Osteocyte (in vitro differentiated cells): ENCODE measurements at regions not wholly inside any gene's neighbourhood (a gene's known extent, or its start where the extent isn't known, plus 50 kb on each side); places are given as distances from the start of the nearest gene placed in this dataset.

Source experiments
- DNase-seq: peaks from one replicate; pipeline ENCODE4 v3.0.0; 2021; ENCODE audit warnings: mixed read lengths; ENCODE audit not compliant: unreplicated experiment; ENCODE audit errors: extremely low spot score
- H3K27ac Mint-ChIP-seq: one replicate; pipeline ENCODE4 v1.8.0; 2021; ENCODE audit warnings: mild to moderate bottlenecking, mixed read lengths; ENCODE audit not compliant: unreplicated experiment
- H3K27me3 Mint-ChIP-seq: one replicate; pipeline ENCODE4 v1.8.0; 2021; ENCODE audit warnings: mixed read lengths; ENCODE audit not compliant: unreplicated experiment
- H3K36me3 Mint-ChIP-seq: one replicate; pipeline ENCODE4 v1.8.0; 2021; ENCODE audit warnings: mixed read lengths; ENCODE audit not compliant: unreplicated experiment
- H3K4me1 Mint-ChIP-seq: one replicate; pipeline ENCODE4 v1.8.0; 2021; ENCODE audit warnings: mixed read lengths; ENCODE audit not compliant: unreplicated experiment
- H3K4me3 Mint-ChIP-seq: one replicate; pipeline ENCODE4 v1.8.0; 2021; ENCODE audit warnings: mild to moderate bottlenecking, moderate library complexity, mixed read lengths; ENCODE audit not compliant: unreplicated experiment
- H3K9me3 Mint-ChIP-seq: one replicate; pipeline ENCODE4 v1.8.0; 2021; ENCODE audit warnings: mixed read lengths; ENCODE audit not compliant: unreplicated experiment
- TF ChIP-seq, protein P1 (sequence below): fragments of 200-600 bp; sonication (generic); IDR thresholded peaks from 2 replicates; pipeline ENCODE4 v1.5.0; 2021; ENCODE audit warnings: antibody characterized with exemption, mild to moderate bottlenecking, moderate library complexity

DNA sequence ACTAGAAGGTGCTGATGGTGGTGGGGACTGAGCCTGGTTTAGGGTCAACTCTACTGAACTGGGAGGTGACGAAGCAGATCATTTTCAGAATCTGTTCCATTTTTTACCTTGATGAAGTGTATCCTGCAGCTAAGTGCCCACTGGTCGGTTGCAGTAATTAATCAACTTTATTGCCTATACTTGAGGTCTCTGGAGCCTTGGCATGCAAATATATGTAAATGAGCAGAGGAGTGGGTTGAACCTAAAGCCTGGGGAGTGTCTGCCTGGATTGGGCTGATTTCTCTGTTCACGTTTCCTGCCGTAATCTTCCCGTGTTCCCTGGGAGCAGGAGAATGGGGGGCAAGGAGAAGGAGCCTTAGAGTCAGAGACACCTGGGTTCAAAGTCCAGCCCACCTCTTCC is 286.8 kb downstream of the PTPRU start:
- TF ChIP-seq, protein P1, sequence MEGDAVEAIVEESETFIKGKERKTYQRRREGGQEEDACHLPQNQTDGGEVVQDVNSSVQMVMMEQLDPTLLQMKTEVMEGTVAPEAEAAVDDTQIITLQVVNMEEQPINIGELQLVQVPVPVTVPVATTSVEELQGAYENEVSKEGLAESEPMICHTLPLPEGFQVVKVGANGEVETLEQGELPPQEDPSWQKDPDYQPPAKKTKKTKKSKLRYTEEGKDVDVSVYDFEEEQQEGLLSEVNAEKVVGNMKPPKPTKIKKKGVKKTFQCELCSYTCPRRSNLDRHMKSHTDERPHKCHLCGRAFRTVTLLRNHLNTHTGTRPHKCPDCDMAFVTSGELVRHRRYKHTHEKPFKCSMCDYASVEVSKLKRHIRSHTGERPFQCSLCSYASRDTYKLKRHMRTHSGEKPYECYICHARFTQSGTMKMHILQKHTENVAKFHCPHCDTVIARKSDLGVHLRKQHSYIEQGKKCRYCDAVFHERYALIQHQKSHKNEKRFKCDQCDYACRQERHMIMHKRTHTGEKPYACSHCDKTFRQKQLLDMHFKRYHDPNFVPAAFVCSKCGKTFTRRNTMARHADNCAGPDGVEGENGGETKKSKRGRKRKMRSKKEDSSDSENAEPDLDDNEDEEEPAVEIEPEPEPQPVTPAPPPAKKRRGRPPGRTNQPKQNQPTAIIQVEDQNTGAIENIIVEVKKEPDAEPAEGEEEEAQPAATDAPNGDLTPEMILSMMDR, result no peak
- Mint-ChIP-seq H3K36me3 (no peaks in the 10 kb centered on the region), H3K27ac (no peak overlapping the region), H3K4me1 (no peaks in the 10 kb centered on the region), H3K27me3 (no peaks in the 10 kb centered on the region), H3K9me3 (no peaks in the 10 kb centered on the region), H3K4me3 (no peak overlapping the region)
- DNase-seq, result peak; percentile 42

DNA sequence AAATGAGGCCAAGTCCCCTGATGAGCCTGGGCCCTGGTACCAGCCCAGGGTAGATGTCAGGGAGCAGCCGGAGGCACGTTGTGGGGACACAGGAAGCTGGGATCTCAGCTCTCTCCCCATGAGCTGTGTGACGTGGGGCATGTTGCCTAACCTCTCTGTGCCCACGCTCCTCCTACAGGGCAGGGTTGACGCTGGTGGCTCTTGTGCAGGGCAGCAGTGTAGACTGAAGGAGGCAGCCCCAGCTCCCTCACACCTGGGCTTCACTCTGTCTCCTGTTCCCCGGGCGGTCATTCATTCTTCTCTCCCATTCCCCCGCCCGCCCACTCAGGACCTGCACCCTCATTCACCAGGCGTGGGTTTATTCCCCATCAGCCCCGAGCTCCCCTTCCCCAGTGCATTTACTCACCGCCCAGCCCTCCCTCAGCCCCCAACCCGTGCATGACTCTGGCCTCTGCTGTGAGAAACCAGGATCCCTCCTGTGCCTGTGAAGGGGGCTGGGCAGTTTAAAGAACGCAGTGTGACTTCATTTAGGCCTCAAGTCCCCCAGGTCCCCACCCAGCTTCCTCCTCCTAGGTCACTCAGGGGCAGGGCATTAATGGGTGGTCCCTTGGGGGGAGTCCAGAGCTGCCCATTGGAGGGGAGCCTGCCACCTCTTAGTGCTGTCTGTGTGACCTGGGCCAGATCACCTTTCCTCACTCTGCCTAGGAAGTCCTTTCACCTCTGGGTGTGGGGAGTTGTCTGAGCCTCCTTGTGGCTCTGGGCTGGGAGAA is 285.7 kb downstream of the PTPRU start:
- Mint-ChIP-seq H3K27me3 (no peaks in the 10 kb centered on the region), H3K27ac (no peak overlapping the region), H3K36me3 (no peaks in the 10 kb centered on the region), H3K9me3 (no peaks in the 10 kb centered on the region), H3K4me1 (no peaks in the 10 kb centered on the region), H3K4me3 (no peak overlapping the region)
- TF ChIP-seq, protein P1, result no peak
- peak; percentile 64 for DNase-seq

DNA sequence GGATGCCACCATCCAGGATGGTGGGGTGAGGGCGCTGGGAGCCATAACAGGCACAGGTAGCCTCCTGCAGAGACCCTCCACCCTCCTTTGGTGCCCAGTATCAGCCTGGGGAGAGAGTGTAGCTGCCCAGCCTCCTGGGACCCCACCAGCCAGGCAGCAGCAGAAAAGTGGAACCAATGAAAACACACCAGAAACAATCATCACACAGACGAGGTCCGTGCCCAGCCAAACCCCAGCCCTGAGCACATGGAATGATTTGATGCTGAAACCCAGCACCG is 285.1 kb downstream of the PTPRU start:
- H3K27me3 Mint-ChIP-seq, result no peaks in the 10 kb centered on the region

DNA sequence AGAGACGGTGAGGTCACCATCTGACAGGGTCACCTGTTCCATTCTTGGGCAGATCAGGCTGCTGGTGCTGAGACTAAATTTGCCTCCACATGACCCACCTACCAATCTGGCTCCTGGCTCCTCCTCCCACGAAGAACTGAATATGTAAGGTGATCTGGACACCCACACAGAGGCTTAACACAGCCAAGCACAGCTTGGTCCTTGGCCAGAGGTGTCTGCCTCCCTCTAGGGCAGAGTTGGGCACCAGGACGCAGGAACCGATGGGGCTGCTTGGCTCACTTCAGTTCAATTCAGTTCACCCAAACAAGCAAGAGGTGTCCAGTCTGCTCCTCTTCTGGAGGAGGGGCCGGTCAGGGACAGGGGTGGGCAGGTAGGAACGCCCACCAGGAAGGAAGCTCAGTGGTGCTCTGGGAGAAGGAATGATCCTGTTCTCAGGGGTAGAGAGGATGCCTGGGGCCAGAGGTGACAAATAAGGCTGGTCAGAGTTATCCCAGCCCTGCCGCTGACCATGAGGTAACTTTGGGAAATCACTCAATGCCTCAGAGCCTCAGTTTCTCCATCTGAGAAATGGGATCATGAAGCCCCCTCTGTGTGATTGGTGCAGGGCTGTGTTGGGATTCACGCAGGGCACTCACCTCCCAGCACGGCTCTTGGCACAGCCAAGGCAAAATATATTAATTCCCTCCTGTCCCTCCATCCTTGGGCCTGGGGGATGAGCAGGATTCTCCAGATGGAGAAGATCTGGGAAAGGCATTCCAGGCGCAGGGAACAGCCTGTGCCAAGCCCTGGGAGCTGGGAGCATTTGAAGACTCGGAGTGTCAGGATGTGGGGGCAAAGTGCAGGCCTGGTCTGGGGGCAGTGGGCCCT is 284.5 kb downstream of the PTPRU start:
- Mint-ChIP-seq H3K27me3 (no peaks in the 10 kb centered on the region), H3K4me3 (no peak overlapping the region), H3K9me3 (no peaks in the 10 kb centered on the region), H3K36me3 (no peaks in the 10 kb centered on the region), H3K27ac (no peak overlapping the region), H3K4me1 (no peaks in the 10 kb centered on the region)
- TF ChIP-seq, protein P1, result no peak
- DNase-seq, result peak; percentile 75

More for the DNA sequence above, 285.1 kb downstream of the PTPRU start:
- Mint-ChIP-seq H3K36me3 (no peaks in the 10 kb centered on the region), H3K4me3 (no peak overlapping the region), H3K9me3 (no peaks in the 10 kb centered on the region), H3K4me1 (no peaks in the 10 kb centered on the region), H3K27ac (no peak overlapping the region)
- DNase-seq, result peak; percentile 60
- TF ChIP-seq, protein P1, result no peak

DNA sequence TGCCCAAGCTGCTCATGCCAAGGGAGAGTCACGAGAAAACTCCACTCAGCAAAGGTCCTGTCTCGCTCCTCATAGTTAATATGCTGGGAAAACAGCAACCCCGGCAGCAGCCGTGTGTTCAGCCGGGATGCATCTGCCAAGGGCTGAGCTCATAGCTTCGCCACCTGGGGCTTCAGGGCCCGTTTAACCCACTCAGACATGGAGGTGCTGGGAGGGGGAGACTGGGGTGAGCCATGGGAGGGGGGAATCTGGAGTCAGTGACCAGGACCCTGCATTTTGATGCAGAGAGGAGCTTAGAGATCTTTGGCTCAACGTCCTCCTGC is 283.4 kb downstream of the PTPRU start:
- DNase-seq, result peak; percentile 64

More for the DNA sequence above, 283.4 kb downstream of the PTPRU start:
- peaks cover 2% of the 10 kb centered on the region for H3K27me3 Mint-ChIP-seq
- no peaks in the 10 kb centered on the region for H3K4me1 Mint-ChIP-seq
- no peaks in the 10 kb centered on the region for H3K9me3 Mint-ChIP-seq
- TF ChIP-seq, protein P1, result no peak
- no peak overlapping the region for H3K4me3 Mint-ChIP-seq
- no peak overlapping the region for H3K27ac Mint-ChIP-seq
- H3K36me3 Mint-ChIP-seq, result no peaks in the 10 kb centered on the region
